ENCODE measurements at regions not wholly inside any gene's neighbourhood (a gene's known extent, or its start where the extent isn't known, plus 50 kb on each side); places are given as distances from the start of the nearest gene placed in this dataset.

DNA sequence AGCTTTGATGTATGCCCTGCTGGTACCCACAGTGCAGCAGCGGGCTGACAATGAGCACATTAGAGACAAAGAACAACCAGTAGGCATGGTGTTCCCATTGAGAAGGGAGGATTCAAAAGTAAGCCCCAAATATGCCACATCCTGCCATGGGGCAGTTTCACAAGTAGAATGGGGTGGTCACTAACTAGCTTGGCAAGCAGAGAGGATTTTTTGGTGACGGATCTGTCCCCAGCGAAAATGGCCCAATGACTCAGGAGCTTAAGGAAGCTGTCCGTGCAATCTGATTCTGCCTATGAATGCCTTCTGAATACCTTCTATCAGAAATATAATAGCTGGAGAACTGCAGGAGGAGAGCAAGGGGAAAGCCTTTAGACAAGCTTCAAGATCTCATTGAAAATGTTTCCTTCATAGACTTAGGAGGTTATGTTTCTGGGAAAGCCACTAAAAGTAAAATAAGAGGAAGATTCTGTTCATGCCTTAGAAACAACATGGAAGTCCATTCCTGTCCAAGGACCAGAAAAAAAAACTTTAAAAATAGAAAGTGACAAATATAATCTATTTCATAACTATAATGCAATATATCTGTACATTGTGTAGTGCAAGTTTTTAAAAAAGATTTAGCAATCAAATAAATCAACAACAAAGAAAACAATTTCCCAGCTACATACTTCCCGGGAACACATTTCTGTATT, 117.5 kb upstream of the SLC14A2 start:
- TF ChIP-seq, protein P1, sequence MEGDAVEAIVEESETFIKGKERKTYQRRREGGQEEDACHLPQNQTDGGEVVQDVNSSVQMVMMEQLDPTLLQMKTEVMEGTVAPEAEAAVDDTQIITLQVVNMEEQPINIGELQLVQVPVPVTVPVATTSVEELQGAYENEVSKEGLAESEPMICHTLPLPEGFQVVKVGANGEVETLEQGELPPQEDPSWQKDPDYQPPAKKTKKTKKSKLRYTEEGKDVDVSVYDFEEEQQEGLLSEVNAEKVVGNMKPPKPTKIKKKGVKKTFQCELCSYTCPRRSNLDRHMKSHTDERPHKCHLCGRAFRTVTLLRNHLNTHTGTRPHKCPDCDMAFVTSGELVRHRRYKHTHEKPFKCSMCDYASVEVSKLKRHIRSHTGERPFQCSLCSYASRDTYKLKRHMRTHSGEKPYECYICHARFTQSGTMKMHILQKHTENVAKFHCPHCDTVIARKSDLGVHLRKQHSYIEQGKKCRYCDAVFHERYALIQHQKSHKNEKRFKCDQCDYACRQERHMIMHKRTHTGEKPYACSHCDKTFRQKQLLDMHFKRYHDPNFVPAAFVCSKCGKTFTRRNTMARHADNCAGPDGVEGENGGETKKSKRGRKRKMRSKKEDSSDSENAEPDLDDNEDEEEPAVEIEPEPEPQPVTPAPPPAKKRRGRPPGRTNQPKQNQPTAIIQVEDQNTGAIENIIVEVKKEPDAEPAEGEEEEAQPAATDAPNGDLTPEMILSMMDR (conservative IDR thresholded peaks at IDR 0.05; ENCODE audit: low read depth in 2 of 2), result no peak
- TF ChIP-seq ZNF331 (CRISPR knock-in tag; IDR thresholded peaks at IDR 0.05; ENCODE audit: low read depth) (no peak), EZH2phosphoT487 (IDR thresholded peaks at IDR 0.05; ENCODE audit: unreplicated experiment) (no peak), CREB1 (CRISPR knock-in tag; IDR thresholded peaks at IDR 0.05; ENCODE audit: low read depth) (no peak), JUNB (IDR thresholded peaks at IDR 0.05; ENCODE audit: unreplicated experiment) (no peak), ETS1 (IDR thresholded peaks at IDR 0.05) (no peak), EZH2 (IDR thresholded peaks at IDR 0.05; ENCODE audit: low read depth, unreplicated experiment) (no peak), STAT1 (IDR thresholded peaks at IDR 0.05; ENCODE audit: unreplicated experiment) (no peak), POLR2AphosphoS5 (IDR thresholded peaks at IDR 0.05; ENCODE audit: low read depth) (no peak), NANOG (IDR thresholded peaks at IDR 0.05; ENCODE audit: borderline replicate concordance) (no peak)
- TF ChIP-seq, protein P2, sequence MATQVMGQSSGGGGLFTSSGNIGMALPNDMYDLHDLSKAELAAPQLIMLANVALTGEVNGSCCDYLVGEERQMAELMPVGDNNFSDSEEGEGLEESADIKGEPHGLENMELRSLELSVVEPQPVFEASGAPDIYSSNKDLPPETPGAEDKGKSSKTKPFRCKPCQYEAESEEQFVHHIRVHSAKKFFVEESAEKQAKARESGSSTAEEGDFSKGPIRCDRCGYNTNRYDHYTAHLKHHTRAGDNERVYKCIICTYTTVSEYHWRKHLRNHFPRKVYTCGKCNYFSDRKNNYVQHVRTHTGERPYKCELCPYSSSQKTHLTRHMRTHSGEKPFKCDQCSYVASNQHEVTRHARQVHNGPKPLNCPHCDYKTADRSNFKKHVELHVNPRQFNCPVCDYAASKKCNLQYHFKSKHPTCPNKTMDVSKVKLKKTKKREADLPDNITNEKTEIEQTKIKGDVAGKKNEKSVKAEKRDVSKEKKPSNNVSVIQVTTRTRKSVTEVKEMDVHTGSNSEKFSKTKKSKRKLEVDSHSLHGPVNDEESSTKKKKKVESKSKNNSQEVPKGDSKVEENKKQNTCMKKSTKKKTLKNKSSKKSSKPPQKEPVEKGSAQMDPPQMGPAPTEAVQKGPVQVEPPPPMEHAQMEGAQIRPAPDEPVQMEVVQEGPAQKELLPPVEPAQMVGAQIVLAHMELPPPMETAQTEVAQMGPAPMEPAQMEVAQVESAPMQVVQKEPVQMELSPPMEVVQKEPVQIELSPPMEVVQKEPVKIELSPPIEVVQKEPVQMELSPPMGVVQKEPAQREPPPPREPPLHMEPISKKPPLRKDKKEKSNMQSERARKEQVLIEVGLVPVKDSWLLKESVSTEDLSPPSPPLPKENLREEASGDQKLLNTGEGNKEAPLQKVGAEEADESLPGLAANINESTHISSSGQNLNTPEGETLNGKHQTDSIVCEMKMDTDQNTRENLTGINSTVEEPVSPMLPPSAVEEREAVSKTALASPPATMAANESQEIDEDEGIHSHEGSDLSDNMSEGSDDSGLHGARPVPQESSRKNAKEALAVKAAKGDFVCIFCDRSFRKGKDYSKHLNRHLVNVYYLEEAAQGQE (IDR thresholded peaks at IDR 0.05; ENCODE audit: unreplicated experiment), result no peak
